LNCAP (cell line): ENCODE measurements at regions not wholly inside any gene's neighbourhood (a gene's known extent, or its start where the extent isn't known, plus 50 kb on each side); places are given as distances from the start of the nearest gene placed in this dataset.

Experiments used
- CTCF ChIP-seq: fragments of 450-650 bp; IDR thresholded peaks from 2 replicates; pipeline ENCODE4 v1.5.1; 2017; ENCODE audit warnings: mild to moderate bottlenecking

- TF ChIP-seq CTCF: no peak
Observed at GRCh38 chr12:130286741-130287440, 50.8 kb upstream of the PIWIL1 start.
